A549 (cell line): ENCODE measurements at regions not wholly inside any gene's neighbourhood (a gene's known extent, or its start where the extent isn't known, plus 50 kb on each side); places are given as distances from the start of the nearest gene placed in this dataset.

Source experiments
- ATAC-seq, 2 experiments: fragments of 200-7000 bp in 1 of 2; fragments of >200 bp in 1 of 2; cut with Nextera tagmentation in 1 of 2; cut with Tn5 transposase in 1 of 2; 3 replicates each; pipeline versions ENCODE4 v1.8.0 to v1.9.1; 2018 to 2020; ENCODE audit warnings: mild to moderate bottlenecking in 1 of 2, moderate library complexity in 1 of 2
- CTCF ChIA-PET: fragments of 300-600 bp; sonication (Branson Sonifier 250); formaldehyde crosslinking; extraction: SDS; loops from one replicate; lab custom pipeline; 2021; ENCODE audit warnings: antibody characterized with exemption, inconsistent platforms; lab: Yijun Ruan, JAX
- POLR2A ChIA-PET: fragments of 350-600 bp; formaldehyde crosslinking; extraction: SDS; loops from one replicate; lab custom pipeline; 2021; ENCODE audit warnings: antibody characterized with exemption, inconsistent platforms; lab: Yijun Ruan, JAX
- DNase-seq, 2 experiments: peaks; one replicate each; pipeline versions ENCODE4 v3.0.0 to v3.0.0-alpha.2; 2011 to 2016; ENCODE audit warnings: low read depth in 1 of 2, low spot score in 1 of 2
- FAIRE-seq: peaks from 2 replicates; lab custom pipeline; 2011; peaks lifted over from hg19 to GRCh38; lab: Jason Lieb, UNC
- H3K27ac ChIP-seq, 2 experiments: fragments of >200 bp; sonication (Bioruptor Twin); formaldehyde crosslinking; 3 replicates each; pipeline ENCODE4 v1.5.1; 2016 to 2017
- H3K4me1 ChIP-seq: fragments of >200 bp; sonication (Bioruptor Twin); formaldehyde crosslinking; 3 replicates; pipeline ENCODE4 v1.6.1; 2016
- H3K4me2 ChIP-seq: fragments of >200 bp; sonication (Bioruptor Twin); formaldehyde crosslinking; 3 replicates; pipeline ENCODE4 v1.6.1; 2016
- H3K4me3 ChIP-seq: fragments of >200 bp; sonication (Bioruptor Twin); formaldehyde crosslinking; 3 replicates; pipeline ENCODE4 v1.5.1; 2016
- H3K9me3 ChIP-seq: fragments of >200 bp; sonication (Bioruptor Twin); formaldehyde crosslinking; 3 replicates; pipeline ENCODE4 v1.6.1; 2016
- CBX2 ChIP-seq: fragments of 200-600 bp; sonication (generic); IDR thresholded peaks from 2 replicates; pipeline ENCODE4 v1.6.1; 2016; ENCODE audit warnings: low read depth, mild to moderate bottlenecking, borderline replicate concordance
- CBX8 ChIP-seq: fragments of 200-600 bp; sonication (generic); IDR thresholded peaks from 2 replicates; pipeline ENCODE4 v1.6.1; 2016
- CEBPB ChIP-seq, 2 experiments: fragments of >200 bp in 1 of 2; sonication (Bioruptor Twin) in 1 of 2; formaldehyde crosslinking in 1 of 2; IDR thresholded peaks; 2 replicates each; pipeline ENCODE4 v1.6.1; 2012 to 2016
- E2F6 ChIP-seq: IDR thresholded peaks from 2 replicates; pipeline ENCODE4 v1.6.1; 2012; ENCODE audit warnings: low read depth, borderline replicate concordance
- EHF ChIP-seq: fragments of 250-450 bp; sonication (Bioruptor Pico); IDR thresholded peaks from 2 replicates; pipeline ENCODE4 v1.5.0; 2020; ENCODE audit warnings: mild to moderate bottlenecking
- EHMT2 ChIP-seq: fragments of 200-600 bp; sonication (generic); IDR thresholded peaks from 2 replicates; pipeline ENCODE4 v1.6.1; 2016; ENCODE audit warnings: antibody characterized with exemption, low read depth, mild to moderate bottlenecking, moderate library complexity
- EP300 ChIP-seq, 2 experiments: fragments of >200 bp; sonication (Bioruptor Twin); formaldehyde crosslinking; IDR thresholded peaks; 2 replicates in 1 of 2; 3 replicates in 1 of 2; pipeline ENCODE4 v1.6.1; 2016 to 2017
- FOSL2 ChIP-seq, 2 experiments: fragments of 450-650 bp in 1 of 2; fragments of >200 bp in 1 of 2; sonication (Bioruptor Twin) in 1 of 2; formaldehyde crosslinking; IDR thresholded peaks; 2 replicates each; pipeline versions ENCODE4 v1.5.0 to v1.6.1; 2016 to 2020; ENCODE audit warnings: mild to moderate bottlenecking in 1 of 2, moderate library complexity in 1 of 2
- HDAC2 ChIP-seq: fragments of 200-600 bp; sonication (generic); IDR thresholded peaks from 2 replicates; pipeline ENCODE4 v1.6.1; 2016
- HOXB13 ChIP-seq: fragments of 250-450 bp; sonication (Bioruptor Pico); IDR thresholded peaks from 2 replicates; pipeline ENCODE4 v1.5.0; 2020; ENCODE audit warnings: low read depth, mild to moderate bottlenecking, moderate library complexity
- HOXB5 ChIP-seq: fragments of 250-450 bp; sonication (Bioruptor Pico); IDR thresholded peaks from 2 replicates; pipeline ENCODE4 v1.5.0; 2020; ENCODE audit warnings: mild to moderate bottlenecking, moderate library complexity
- JUN ChIP-seq, 2 experiments: fragments of >200 bp; sonication (Bioruptor Twin); formaldehyde crosslinking; IDR thresholded peaks; 2 replicates in 1 of 2; 3 replicates in 1 of 2; pipeline ENCODE4 v1.6.1; 2016 to 2017
- JUNB ChIP-seq: fragments of >200 bp; sonication (Bioruptor Twin); formaldehyde crosslinking; IDR thresholded peaks from 2 replicates; pipeline ENCODE4 v1.6.1; 2016
- KDM1A ChIP-seq: fragments of 200-600 bp; sonication (generic); IDR thresholded peaks from 2 replicates; pipeline ENCODE4 v1.6.1; 2016; ENCODE audit warnings: low read depth, mild to moderate bottlenecking
- KDM5A ChIP-seq: fragments of 200-600 bp; sonication (generic); IDR thresholded peaks from 2 replicates; pipeline ENCODE4 v1.6.1; 2016; ENCODE audit warnings: antibody characterized with exemption, mild to moderate bottlenecking
- MYC ChIP-seq: IDR thresholded peaks from 2 replicates; pipeline ENCODE4 v1.6.1; 2012; ENCODE audit warnings: mild to moderate bottlenecking, inconsistent platforms, low read length, improper control_type of control experiment, borderline replicate concordance
- PHF8 ChIP-seq: fragments of 200-600 bp; sonication (generic); IDR thresholded peaks from 2 replicates; pipeline ENCODE4 v1.6.1; 2016; ENCODE audit warnings: low read depth, mild to moderate bottlenecking, antibody characterized with exemption, moderate library complexity, borderline replicate concordance
- POLR2AphosphoS2 ChIP-seq: conservative IDR thresholded peaks from 2 replicates; pipeline ENCODE4 v1.6.1; 2012; ENCODE audit warnings: low read length, improper control_type of control experiment, inconsistent platforms
- RAD21 ChIP-seq, 2 experiments: fragments of >200 bp in 1 of 2; sonication (Bioruptor Twin) in 1 of 2; formaldehyde crosslinking in 1 of 2; IDR thresholded peaks in 1 of 2; conservative IDR thresholded peaks in 1 of 2; 2 replicates in 1 of 2; 3 replicates in 1 of 2; pipeline ENCODE4 v1.6.1; 2012 to 2018; ENCODE audit warnings: inconsistent platforms in 1 of 2
- RARB ChIP-seq: fragments of 250-450 bp; sonication (Bioruptor Pico); IDR thresholded peaks from 2 replicates; pipeline ENCODE4 v1.8.0; 2021; ENCODE audit warnings: mild to moderate bottlenecking, moderate library complexity
- SMC3 ChIP-seq: fragments of >200 bp; sonication (Bioruptor Twin); formaldehyde crosslinking; IDR thresholded peaks from 3 replicates; pipeline ENCODE4 v1.6.1; 2018; ENCODE audit warnings: inconsistent platforms
- TFCP2L1 ChIP-seq: fragments of 250-450 bp; sonication (Bioruptor Pico); IDR thresholded peaks from 2 replicates; pipeline ENCODE4 v1.5.0; 2021; ENCODE audit warnings: mild to moderate bottlenecking
- ZC3H11A ChIP-seq: fragments of 450-650 bp; IDR thresholded peaks from 2 replicates; pipeline ENCODE4 v1.6.1; 2014; ENCODE audit warnings: antibody characterized with exemption, mild to moderate bottlenecking
- ZFP36 ChIP-seq: fragments of 450-650 bp; IDR thresholded peaks from 2 replicates; pipeline ENCODE4 v1.6.1; 2014; ENCODE audit warnings: borderline replicate concordance; ENCODE audit not compliant: partially characterized antibody
- WGBS: methylation state at CpG from one replicate; pipeline ENCODE4 v1.1.6; 2017; ENCODE audit errors: missing lambda C conversion rate; 5-methylcytosine and 5-hydroxymethylcytosine counted together
- TF ChIP-seq, protein P1 (sequence below): fragments of 450-650 bp; IDR thresholded peaks from 2 replicates; pipeline ENCODE4 v1.6.1; 2014; ENCODE audit warnings: antibody characterized with exemption
- TF ChIP-seq, protein P2 (sequence below): IDR thresholded peaks from 2 replicates; pipeline ENCODE4 v1.6.1; 2012
- TF ChIP-seq, protein P3 (sequence below): fragments of >200 bp; sonication (Bioruptor Twin); formaldehyde crosslinking; IDR thresholded peaks from 3 replicates; pipeline ENCODE4 v1.6.1; 2016

DNA sequence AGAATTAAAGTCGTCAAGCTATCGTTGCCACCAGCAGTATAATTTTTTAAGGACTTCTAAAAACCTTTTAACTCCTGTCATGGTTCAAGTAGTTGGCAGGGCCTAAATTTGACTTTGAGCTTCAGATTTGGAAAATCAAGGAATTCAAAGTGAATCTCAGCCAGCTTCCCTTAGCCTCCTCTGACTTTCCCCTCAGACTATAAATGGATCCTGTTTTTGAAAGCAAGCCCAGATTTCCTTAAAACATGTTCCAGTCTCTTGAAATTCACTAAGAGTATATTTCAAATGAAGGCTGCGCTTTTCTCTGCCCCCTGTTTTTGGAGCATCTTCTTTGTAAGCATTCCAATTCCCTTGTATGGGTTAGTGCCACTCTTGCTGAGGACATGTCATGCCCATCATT lies 101.8 kb upstream of the CDH8 start (continued):
- no peak for TF ChIP-seq FOSL2 (IDR thresholded peaks at IDR 0.05)
- no peak for TF ChIP-seq FOSL2 (CRISPR knock-in tag; IDR thresholded peaks at IDR 0.05)
- no peak for TF ChIP-seq EP300 (IDR thresholded peaks at IDR 0.05)
- TF ChIP-seq KDM5A: no peak

DNA sequence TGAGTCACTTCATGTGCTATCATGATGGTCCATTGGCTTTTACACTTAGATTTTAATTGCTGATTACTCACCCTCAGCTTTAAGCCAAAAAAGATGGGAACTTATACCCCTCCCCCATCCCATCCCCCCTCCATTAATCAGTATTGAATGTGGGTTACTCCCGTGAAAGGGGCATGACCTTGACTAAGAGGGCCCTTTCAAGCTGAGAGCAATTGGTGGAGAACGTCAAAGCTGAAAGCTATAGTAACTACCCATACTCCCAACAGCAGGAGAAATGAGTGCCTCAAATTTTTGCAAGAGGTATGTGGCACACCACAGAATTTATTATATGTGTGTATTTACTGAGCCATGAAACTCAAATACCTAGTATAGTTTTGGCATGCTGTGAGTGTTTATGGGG lies 99.7 kb upstream of the CDH8 start:
- WGBS: 23% methylated on average over 2 of the region's 2 CpGs
- DNase-seq (no peak), FAIRE-seq (no peak), ATAC-seq (no peak)
- H3K9me3 ChIP-seq: 0 out of 3 replicates have a peak, but pooled peaks cover 2% of the 10 kb centered on the region
- POLR2A ChIA-PET: no interaction called here
- no peak overlapping the region for H3K27ac ChIP-seq
- H3K4me3 ChIP-seq: no peak overlapping the region
- CTCF ChIA-PET: no interaction called here
- TF ChIP-seq JUNB: no peak
- TF ChIP-seq ZC3H11A: no peak
- TF ChIP-seq, protein P1, sequence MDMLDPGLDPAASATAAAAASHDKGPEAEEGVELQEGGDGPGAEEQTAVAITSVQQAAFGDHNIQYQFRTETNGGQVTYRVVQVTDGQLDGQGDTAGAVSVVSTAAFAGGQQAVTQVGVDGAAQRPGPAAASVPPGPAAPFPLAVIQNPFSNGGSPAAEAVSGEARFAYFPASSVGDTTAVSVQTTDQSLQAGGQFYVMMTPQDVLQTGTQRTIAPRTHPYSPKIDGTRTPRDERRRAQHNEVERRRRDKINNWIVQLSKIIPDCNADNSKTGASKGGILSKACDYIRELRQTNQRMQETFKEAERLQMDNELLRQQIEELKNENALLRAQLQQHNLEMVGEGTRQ: no peak
- TF ChIP-seq KDM1A: no peak
- TF ChIP-seq E2F6: no peak
- TF ChIP-seq TFCP2L1 (CRISPR knock-in tag): no peak
- H3K4me2 ChIP-seq: no peak overlapping the region
- no peaks in the 10 kb centered on the region for H3K4me1 ChIP-seq

DNA sequence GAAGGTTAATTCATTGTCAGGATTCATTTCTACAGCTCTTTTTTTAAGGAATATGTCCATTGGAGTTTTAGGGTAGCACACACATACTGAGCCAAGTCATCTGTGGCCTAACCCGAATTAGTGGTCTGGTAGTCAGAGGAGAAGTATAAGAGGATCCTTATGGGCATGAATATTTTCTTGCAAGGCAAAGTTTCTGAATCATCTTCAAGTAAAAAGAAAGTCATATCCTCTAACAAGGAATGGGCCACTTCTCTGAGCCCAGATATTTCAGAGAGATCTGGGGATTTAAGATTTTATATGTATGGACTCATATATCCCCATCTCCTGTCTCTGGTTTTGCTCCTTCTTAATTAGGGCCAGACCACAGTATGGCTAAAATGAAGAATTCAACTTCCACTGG lies 99.2 kb upstream of the CDH8 start:
- H3K4me2 ChIP-seq: no peak overlapping the region
- H3K4me1 ChIP-seq: no peaks in the 10 kb centered on the region
- ChIA-PET POLR2A (no interaction called here), CTCF (interaction anchor here (1.5 kb wide), 1 partner anchor 17 kb away, joined by 4 read pairs; no protein-coding TSS in a partner anchor)
- no peak overlapping the region for H3K4me3 ChIP-seq
- no peak overlapping the region for H3K27ac ChIP-seq
- TF ChIP-seq E2F6 (no peak), POLR2AphosphoS2 (no peak), HOXB5 (no peak), CBX2 (no peak), MYC (no peak), EHMT2 (no peak)
- no peak for FAIRE-seq
- ATAC-seq: no peak
- 0 out of 3 replicates have a peak, but pooled peaks cover 2% of the 10 kb centered on the region for H3K9me3 ChIP-seq
- DNase-seq: no peak
- 0% methylated on average over 1 of the region's 1 CpG for WGBS

- Histone ChIP-seq H3K27ac (no peak overlapping the region), H3K4me2 (no peak overlapping the region), H3K9me3 (0 out of 3 replicates have a peak, but pooled peaks cover 2% of the 10 kb centered on the region), H3K4me3 (no peak overlapping the region), H3K4me1 (no peaks in the 10 kb centered on the region)
- FAIRE-seq (no peak), ATAC-seq (no peak), DNase-seq (no peak)
- CTCF ChIA-PET: interaction anchor here (0.7 kb wide), 1 partner anchor 766 kb away, joined by 3 read pairs; no protein-coding TSS in a partner anchor
- 2% methylated on average over 4 of the region's 4 CpGs for WGBS
- POLR2A ChIA-PET: no interaction called here
- TF ChIP-seq HDAC2 (no peak), E2F6 (no peak), RARB (no peak), MYC (no peak), HOXB5 (no peak), SMC3 (no peak), HOXB13 (no peak), PHF8 (no peak), CEBPB (IDR thresholded peaks at IDR 0.05) (no peak), JUN (IDR thresholded peaks at IDR 0.05) (no peak), ZC3H11A (no peak), RAD21 (conservative IDR thresholded peaks at IDR 0.05 in 1 of 2, IDR thresholded peaks at IDR 0.05 in 1 of 2) (no peak), EHF (no peak), ZFP36 (no peak), CBX8 (no peak)
- TF ChIP-seq, protein P2, sequence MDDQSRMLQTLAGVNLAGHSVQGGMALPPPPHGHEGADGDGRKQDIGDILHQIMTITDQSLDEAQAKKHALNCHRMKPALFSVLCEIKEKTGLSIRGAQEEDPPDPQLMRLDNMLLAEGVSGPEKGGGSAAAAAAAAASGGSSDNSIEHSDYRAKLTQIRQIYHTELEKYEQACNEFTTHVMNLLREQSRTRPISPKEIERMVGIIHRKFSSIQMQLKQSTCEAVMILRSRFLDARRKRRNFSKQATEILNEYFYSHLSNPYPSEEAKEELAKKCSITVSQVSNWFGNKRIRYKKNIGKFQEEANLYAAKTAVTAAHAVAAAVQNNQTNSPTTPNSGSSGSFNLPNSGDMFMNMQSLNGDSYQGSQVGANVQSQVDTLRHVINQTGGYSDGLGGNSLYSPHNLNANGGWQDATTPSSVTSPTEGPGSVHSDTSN: no peak
- TF ChIP-seq, protein P3, sequence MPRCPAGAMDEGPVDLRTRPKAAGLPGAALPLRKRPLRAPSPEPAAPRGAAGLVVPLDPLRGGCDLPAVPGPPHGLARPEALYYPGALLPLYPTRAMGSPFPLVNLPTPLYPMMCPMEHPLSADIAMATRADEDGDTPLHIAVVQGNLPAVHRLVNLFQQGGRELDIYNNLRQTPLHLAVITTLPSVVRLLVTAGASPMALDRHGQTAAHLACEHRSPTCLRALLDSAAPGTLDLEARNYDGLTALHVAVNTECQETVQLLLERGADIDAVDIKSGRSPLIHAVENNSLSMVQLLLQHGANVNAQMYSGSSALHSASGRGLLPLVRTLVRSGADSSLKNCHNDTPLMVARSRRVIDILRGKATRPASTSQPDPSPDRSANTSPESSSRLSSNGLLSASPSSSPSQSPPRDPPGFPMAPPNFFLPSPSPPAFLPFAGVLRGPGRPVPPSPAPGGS: no peak
- TF ChIP-seq, protein P1: no peak
Measured at GRCh38 chr16:62130101-62130500, 93.9 kb upstream of the CDH8 start.
